ENCODE measurements at regions not wholly inside any gene's neighbourhood (a gene's known extent, or its start where the extent isn't known, plus 50 kb on each side); places are given as distances from the start of the nearest gene placed in this dataset.

DNA sequence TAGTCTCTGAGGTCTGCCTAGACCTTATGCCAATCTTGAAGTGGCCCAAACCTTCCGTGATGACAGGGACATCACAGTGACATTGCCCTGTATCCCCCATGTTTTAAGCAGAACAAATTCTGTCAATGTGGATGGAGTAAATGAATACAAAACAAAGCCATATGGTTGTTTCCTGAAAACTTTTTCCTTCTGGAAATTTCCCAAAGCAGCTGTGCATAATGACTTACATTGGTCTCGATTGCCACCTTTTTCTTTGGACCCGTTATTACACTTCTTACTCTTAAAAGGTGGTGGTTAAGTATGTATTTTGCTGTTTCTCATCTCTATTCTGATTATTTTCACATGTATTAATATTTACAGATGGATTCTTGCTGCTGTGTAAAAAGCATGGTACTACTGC, 411.2 kb upstream of the KLF6 start:
- ChIA-PET CTCF (no interaction called here), POLR2A (ENCODE audit: low non-redundant PET) (no interaction called here)
- H3K27ac ChIP-seq, result no peak overlapping the region
- DNase-seq (ENCODE audit: low spot score), result no peak
- TF ChIP-seq, protein P1, sequence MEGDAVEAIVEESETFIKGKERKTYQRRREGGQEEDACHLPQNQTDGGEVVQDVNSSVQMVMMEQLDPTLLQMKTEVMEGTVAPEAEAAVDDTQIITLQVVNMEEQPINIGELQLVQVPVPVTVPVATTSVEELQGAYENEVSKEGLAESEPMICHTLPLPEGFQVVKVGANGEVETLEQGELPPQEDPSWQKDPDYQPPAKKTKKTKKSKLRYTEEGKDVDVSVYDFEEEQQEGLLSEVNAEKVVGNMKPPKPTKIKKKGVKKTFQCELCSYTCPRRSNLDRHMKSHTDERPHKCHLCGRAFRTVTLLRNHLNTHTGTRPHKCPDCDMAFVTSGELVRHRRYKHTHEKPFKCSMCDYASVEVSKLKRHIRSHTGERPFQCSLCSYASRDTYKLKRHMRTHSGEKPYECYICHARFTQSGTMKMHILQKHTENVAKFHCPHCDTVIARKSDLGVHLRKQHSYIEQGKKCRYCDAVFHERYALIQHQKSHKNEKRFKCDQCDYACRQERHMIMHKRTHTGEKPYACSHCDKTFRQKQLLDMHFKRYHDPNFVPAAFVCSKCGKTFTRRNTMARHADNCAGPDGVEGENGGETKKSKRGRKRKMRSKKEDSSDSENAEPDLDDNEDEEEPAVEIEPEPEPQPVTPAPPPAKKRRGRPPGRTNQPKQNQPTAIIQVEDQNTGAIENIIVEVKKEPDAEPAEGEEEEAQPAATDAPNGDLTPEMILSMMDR (conservative IDR thresholded peaks at IDR 0.05; ENCODE audit: low read depth), result no peak

DNA sequence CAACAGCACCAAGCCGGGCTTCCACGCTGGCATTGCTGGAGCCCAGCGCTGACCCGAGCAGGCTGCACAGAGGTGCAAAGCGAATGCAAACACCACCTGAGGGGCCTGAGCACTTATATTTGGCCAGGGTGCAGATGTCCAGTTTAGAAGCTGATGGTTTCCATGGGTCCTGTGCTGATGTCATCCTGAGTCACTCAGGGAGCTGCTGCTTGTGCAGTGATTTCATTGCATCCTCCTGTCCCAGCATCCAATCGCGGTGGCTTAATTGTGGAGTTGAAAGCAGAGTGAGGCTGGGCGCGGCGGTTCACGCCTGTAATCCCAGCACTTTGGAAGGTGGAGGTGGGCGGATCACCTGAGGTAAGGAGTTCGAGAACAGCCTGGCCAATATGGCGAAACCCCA, 410.2 kb upstream of the KLF6 start:
- peak; percentile 86 for DNase-seq (ENCODE audit: low spot score)
- H3K27ac ChIP-seq, result peak overlapping the region; percentile 4; the same call in 1 of the 2 replicates
- ChIA-PET POLR2A (ENCODE audit: low non-redundant PET) (no interaction called here), CTCF (no interaction called here)
- TF ChIP-seq, protein P1 (conservative IDR thresholded peaks at IDR 0.05; ENCODE audit: low read depth), result no peak

DNA sequence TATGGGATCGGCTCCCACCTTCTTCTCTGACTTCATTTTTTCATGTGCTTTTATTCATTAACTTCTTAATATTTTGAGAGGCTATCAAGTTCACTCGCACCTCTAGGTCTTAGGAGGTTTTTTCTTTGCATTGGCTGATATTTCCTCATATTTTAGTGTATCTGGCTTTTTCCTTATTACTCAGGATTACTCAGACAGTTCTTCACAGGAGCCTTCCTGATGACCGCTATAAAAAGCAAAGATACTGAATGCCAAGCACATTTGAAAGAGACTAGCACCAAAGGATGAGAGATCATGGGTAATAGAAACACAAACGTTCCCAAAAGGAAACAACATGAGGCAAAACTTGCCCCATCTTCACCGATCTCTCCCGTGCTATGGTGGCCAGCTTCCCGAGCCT, 409.2 kb upstream of the KLF6 start:
- POLR2A ChIA-PET (ENCODE audit: low non-redundant PET), result no interaction called here
- CTCF ChIA-PET, result no interaction called here
- H3K27ac ChIP-seq, result no peak overlapping the region
- peak; percentile 33 for DNase-seq (ENCODE audit: low spot score)
- TF ChIP-seq, protein P1 (conservative IDR thresholded peaks at IDR 0.05; ENCODE audit: low read depth), result no peak

DNA sequence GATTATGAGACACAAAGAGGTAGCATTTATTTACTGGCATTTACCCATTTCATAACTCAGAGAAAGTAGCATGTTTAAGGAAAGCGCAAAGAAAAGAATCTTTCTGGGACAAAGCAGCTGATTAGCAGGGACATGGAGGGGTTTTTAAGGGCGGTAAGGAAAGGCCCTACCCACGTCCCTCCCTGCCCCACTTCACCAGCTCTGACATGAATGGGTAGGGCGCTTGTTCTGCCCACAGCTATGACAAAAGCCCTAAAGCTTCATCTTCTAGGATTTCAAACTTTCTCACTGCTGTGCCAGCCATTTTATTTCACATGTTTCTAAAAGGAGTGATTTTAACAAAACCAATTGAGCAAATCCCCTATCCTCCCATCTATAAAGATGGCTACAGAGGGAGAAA, 406.9 kb upstream of the KLF6 start:
- TF ChIP-seq, protein P1 (conservative IDR thresholded peaks at IDR 0.05; ENCODE audit: low read depth), result no peak
- ChIA-PET CTCF (interaction anchor here (0.7 kb wide), 1 partner anchor 730 kb away, joined by 3 read pairs; no protein-coding TSS in a partner anchor), POLR2A (ENCODE audit: low non-redundant PET) (no interaction called here)
- no peak overlapping the region for H3K27ac ChIP-seq
- DNase-seq (ENCODE audit: low spot score), result no peak

DNA sequence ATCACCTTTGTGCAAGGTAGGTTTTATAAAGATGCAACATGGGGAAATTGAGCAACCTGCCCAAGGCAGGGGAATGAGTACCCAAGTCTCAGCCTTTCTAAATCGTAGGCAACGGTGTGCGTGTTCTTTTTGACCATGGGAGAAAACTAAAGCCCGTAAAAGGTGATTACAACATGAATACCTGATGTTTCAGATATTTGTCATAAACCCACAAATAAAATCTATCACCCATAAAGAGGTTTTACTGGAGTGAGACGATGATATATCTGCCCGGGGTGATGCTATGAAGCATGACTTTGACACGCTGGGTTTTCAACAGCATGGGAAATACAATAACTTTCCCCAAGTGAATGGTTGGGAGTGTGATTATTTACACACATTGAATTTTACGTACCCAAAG, 406.3 kb upstream of the KLF6 start:
- CTCF ChIA-PET, result interaction anchor here (0.7 kb wide), 1 partner anchor 730 kb away, joined by 3 read pairs; no protein-coding TSS in a partner anchor
- POLR2A ChIA-PET (ENCODE audit: low non-redundant PET), result no interaction called here
- TF ChIP-seq, protein P1 (conservative IDR thresholded peaks at IDR 0.05; ENCODE audit: low read depth), result no peak
- no peak overlapping the region for H3K27ac ChIP-seq
- DNase-seq (ENCODE audit: low spot score), result peak; percentile 74

DNA sequence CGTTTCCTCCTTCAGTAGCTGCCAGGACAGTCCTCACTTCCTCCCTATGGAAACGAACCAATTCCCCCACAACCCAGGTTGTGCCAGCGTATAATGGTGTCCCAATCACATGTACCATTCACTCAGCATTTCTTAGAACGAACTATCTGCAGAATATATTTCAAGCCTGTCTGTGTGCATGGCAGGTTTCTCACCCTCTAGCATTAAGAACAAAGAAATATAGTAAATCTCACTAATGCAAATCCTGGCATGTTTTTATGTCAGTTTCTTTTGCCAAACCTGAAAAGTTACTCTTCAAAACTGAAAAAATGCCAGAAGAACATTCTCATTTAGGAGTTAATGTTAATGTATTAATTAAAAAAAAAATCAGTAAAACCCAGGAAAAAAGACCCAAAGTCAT, 405.9 kb upstream of the KLF6 start:
- POLR2A ChIA-PET (ENCODE audit: low non-redundant PET), result no interaction called here
- CTCF ChIA-PET, result interaction anchor here (0.7 kb wide), 1 partner anchor 449 kb away, joined by 3 read pairs; no protein-coding TSS in a partner anchor

More for the DNA sequence above, 405.9 kb upstream of the KLF6 start:
- TF ChIP-seq, protein P1 (conservative IDR thresholded peaks at IDR 0.05; ENCODE audit: low read depth), result no peak
- DNase-seq (ENCODE audit: low spot score), result no peak
- peak overlapping the region; percentile 35; the same call in 1 of the 2 replicates for H3K27ac ChIP-seq

Data from RWPE1 (cell line).